ENCODE measurements at regions not wholly inside any gene's neighbourhood (a gene's known extent, or its start where the extent isn't known, plus 50 kb on each side); places are given as distances from the start of the nearest gene placed in this dataset.
"Not testable (repeated sequence)": the region's sequence is repeated elsewhere in the genome, so short reads cannot be mapped to it uniquely, and the experiment has no call there.

GRCh38 chr2:138066139-138066806, 102.0 kb downstream of the HNMT start:
- Histone ChIP-seq H3K27ac (no peak overlapping the region), H3K36me3 (ENCODE audit: insufficient read depth, low read length) (no peaks in the 10 kb centered on the region), H3K9ac (ENCODE audit: insufficient read length) (no peak overlapping the region), H3K9me3 (ENCODE audit: low read depth, low read length) (no peaks in the 10 kb centered on the region), H3K4me3 (no peak overlapping the region)
- no peak for TF ChIP-seq FOXP2 (optimal IDR thresholded peaks at IDR 0.05; ENCODE audit: control extremely low read depth, extremely low read length, insufficient read depth)
- no peak for DNase-seq (ENCODE audit: low read depth, low spot score)

GRCh38 chr2:138066841-138067240, 102.6 kb downstream of the HNMT start:
- no peak for TF ChIP-seq FOXP2 (optimal IDR thresholded peaks at IDR 0.05; ENCODE audit: control extremely low read depth, extremely low read length, insufficient read depth)
- TF ChIP-seq POLR2AphosphoS5 (IDR thresholded peaks at IDR 0.05; ENCODE audit: borderline replicate concordance, low read depth, low read length) = no peak
- no peak for TF ChIP-seq EZH2 (IDR thresholded peaks at IDR 0.05)
- no peak for DNase-seq (ENCODE audit: low read depth, low spot score)
- Histone ChIP-seq H3K27ac (no peak overlapping the region), H3K4me3 (no peak overlapping the region), H3K36me3 (ENCODE audit: insufficient read depth, low read length) (no peaks in the 10 kb centered on the region), H3K9ac (ENCODE audit: insufficient read length) (no peak overlapping the region), H3K9me3 (ENCODE audit: low read depth, low read length) (no peaks in the 10 kb centered on the region)

GRCh38 chr2:138068669-138069068, 104.4 kb downstream of the HNMT start:
- not testable (repeated sequence) for H3K27ac ChIP-seq; H3K36me3 ChIP-seq (ENCODE audit: insufficient read depth, low read length); H3K9ac ChIP-seq (ENCODE audit: insufficient read length); H3K9me3 ChIP-seq (ENCODE audit: low read depth, low read length); H3K4me3 ChIP-seq; DNase-seq (ENCODE audit: low read depth, low spot score)

GRCh38 chr2:138071042-138071719, 106.9 kb downstream of the HNMT start:
- DNase-seq (ENCODE audit: low read depth, low spot score); H3K36me3 ChIP-seq (ENCODE audit: insufficient read depth, low read length); H3K9ac ChIP-seq (ENCODE audit: insufficient read length); H3K9me3 ChIP-seq (ENCODE audit: low read depth, low read length); H3K4me3 ChIP-seq; H3K27ac ChIP-seq: not testable (repeated sequence)

- Histone ChIP-seq H3K36me3 (ENCODE audit: insufficient read depth, low read length) (no peaks in the 10 kb centered on the region), H3K9ac (ENCODE audit: insufficient read length) (no peak overlapping the region), H3K27ac (no peak overlapping the region), H3K9me3 (ENCODE audit: low read depth, low read length) (no peaks in the 10 kb centered on the region), H3K4me3 (no peak overlapping the region)
- TF ChIP-seq POLR2AphosphoS5 (IDR thresholded peaks at IDR 0.05; ENCODE audit: borderline replicate concordance, low read depth, low read length) = no peak
- TF ChIP-seq EZH2 (IDR thresholded peaks at IDR 0.05) = no peak
- no peak for TF ChIP-seq FOXP2 (optimal IDR thresholded peaks at IDR 0.05; ENCODE audit: control extremely low read depth, extremely low read length, insufficient read depth)
- no peak for DNase-seq (ENCODE audit: low read depth, low spot score)
Measured at GRCh38 chr2:138071720-138072719, 107.7 kb downstream of the HNMT start.

GRCh38 chr2:138078153-138078552, 113.9 kb downstream of the HNMT start:
- H3K4me3 ChIP-seq = no peak overlapping the region
- no peak overlapping the region for H3K27ac ChIP-seq
- no peak for TF ChIP-seq FOXP2 (optimal IDR thresholded peaks at IDR 0.05; ENCODE audit: control extremely low read depth, extremely low read length, insufficient read depth)
- TF ChIP-seq EZH2 (IDR thresholded peaks at IDR 0.05) = no peak
- no peak for TF ChIP-seq POLR2AphosphoS5 (IDR thresholded peaks at IDR 0.05; ENCODE audit: borderline replicate concordance, low read depth, low read length)
- no peak for DNase-seq (ENCODE audit: low read depth, low spot score)
- H3K9ac ChIP-seq (ENCODE audit: insufficient read length) = no peak overlapping the region
- H3K36me3 ChIP-seq (ENCODE audit: insufficient read depth, low read length) = no peaks in the 10 kb centered on the region
- no peaks in the 10 kb centered on the region for H3K9me3 ChIP-seq (ENCODE audit: low read depth, low read length)

GRCh38 chr2:138079976-138080375, 115.7 kb downstream of the HNMT start:
- H3K9me3 ChIP-seq (ENCODE audit: low read depth, low read length) = no peaks in the 10 kb centered on the region
- H3K4me3 ChIP-seq = no peak overlapping the region
- no peak overlapping the region for H3K27ac ChIP-seq
- no peaks in the 10 kb centered on the region for H3K36me3 ChIP-seq (ENCODE audit: insufficient read depth, low read length)
- TF ChIP-seq EZH2 (IDR thresholded peaks at IDR 0.05) (no peak), POLR2AphosphoS5 (IDR thresholded peaks at IDR 0.05; ENCODE audit: borderline replicate concordance, low read depth, low read length) (no peak), FOXP2 (optimal IDR thresholded peaks at IDR 0.05; ENCODE audit: control extremely low read depth, extremely low read length, insufficient read depth) (no peak)
- H3K9ac ChIP-seq (ENCODE audit: insufficient read length) = no peak overlapping the region
- DNase-seq (ENCODE audit: low read depth, low spot score) = no peak

GRCh38 chr2:138081225-138082073, 117.2 kb downstream of the HNMT start:
- Histone ChIP-seq H3K27ac (no peak overlapping the region), H3K9me3 (ENCODE audit: low read depth, low read length) (no peaks in the 10 kb centered on the region), H3K9ac (ENCODE audit: insufficient read length) (no peak overlapping the region), H3K4me3 (no peak overlapping the region), H3K36me3 (ENCODE audit: insufficient read depth, low read length) (no peaks in the 10 kb centered on the region)
- TF ChIP-seq EZH2 (IDR thresholded peaks at IDR 0.05) = no peak
- no peak for TF ChIP-seq POLR2AphosphoS5 (IDR thresholded peaks at IDR 0.05; ENCODE audit: borderline replicate concordance, low read depth, low read length)
- no peak for TF ChIP-seq FOXP2 (optimal IDR thresholded peaks at IDR 0.05; ENCODE audit: control extremely low read depth, extremely low read length, insufficient read depth)
- DNase-seq (ENCODE audit: low read depth, low spot score) = no peak

All from SK-N-MC (cell line).